Smooth muscle cell (in vitro differentiated cells): ENCODE measurements at regions not wholly inside any gene's neighbourhood (a gene's known extent, or its start where the extent isn't known, plus 50 kb on each side); places are given as distances from the start of the nearest gene placed in this dataset.

Source experiments
- DNase-seq: peaks from one replicate; lab custom pipeline; 2025; ENCODE audit not compliant: unreplicated experiment; lab: John Stamatoyannopoulos, UW
- H2AFZ ChIP-seq: fragments of 200-600 bp; sonication (generic); 2 replicates; pipeline ENCODE4 v1.6.0; 2016; ENCODE audit warnings: antibody characterized with exemption, low read depth, mild to moderate bottlenecking
- H3F3A ChIP-seq: fragments of 200-600 bp; sonication (generic); 2 replicates; pipeline ENCODE4 v1.6.0; 2017; ENCODE audit warnings: antibody characterized with exemption, low read depth
- H3K27ac ChIP-seq: fragments of 200-600 bp; sonication (generic); 2 replicates; pipeline ENCODE4 v1.5.1; 2016; ENCODE audit warnings: low read depth, mild to moderate bottlenecking
- H3K27me3 ChIP-seq: fragments of 200-600 bp; sonication (generic); 2 replicates; pipeline ENCODE4 v1.6.1; 2016; ENCODE audit warnings: low read depth, mild to moderate bottlenecking
- H3K36me3 ChIP-seq: fragments of 200-600 bp; sonication (generic); 2 replicates; pipeline ENCODE4 v1.5.1; 2016; ENCODE audit warnings: low read depth
- H3K4me1 ChIP-seq: fragments of 200-600 bp; sonication (generic); 2 replicates; pipeline ENCODE4 v1.5.1; 2016; ENCODE audit warnings: low read depth
- H3K4me2 ChIP-seq: fragments of 200-600 bp; sonication (generic); 2 replicates; pipeline ENCODE4 v1.6.0; 2016; ENCODE audit warnings: mild to moderate bottlenecking
- H3K4me3 ChIP-seq: fragments of 200-600 bp; sonication (generic); 2 replicates; pipeline ENCODE4 v1.5.1; 2016; ENCODE audit warnings: mild to moderate bottlenecking
- H3K79me2 ChIP-seq: fragments of 200-600 bp; sonication (generic); 2 replicates; pipeline ENCODE4 v1.6.0; 2016; ENCODE audit warnings: low read depth, mild to moderate bottlenecking
- H3K9ac ChIP-seq: fragments of 200-600 bp; sonication (generic); 2 replicates; pipeline ENCODE4 v1.6.0; 2016; ENCODE audit warnings: low read depth
- H3K9me3 ChIP-seq: fragments of 200-600 bp; sonication (generic); replicated peaks from 2 replicates; pipeline ENCODE4 v1.5.1; 2016; ENCODE audit warnings: low read depth
- H4K20me1 ChIP-seq: fragments of 200-600 bp; sonication (generic); 2 replicates; pipeline ENCODE4 v1.6.0; 2016; ENCODE audit warnings: low read depth
- CTCF ChIP-seq: fragments of 200-600 bp; sonication (generic); IDR thresholded peaks from 2 replicates; pipeline ENCODE4 v1.5.1; 2017; ENCODE audit warnings: borderline replicate concordance, mild to moderate bottlenecking, antibody characterized with exemption; ENCODE audit not compliant: insufficient read depth, poor library complexity, severe bottlenecking
- WGBS: methylation state at CpG from one replicate; pipeline ENCODE4 v1.1.7; 2016; ENCODE audit warnings: low lambda C conversion rate; 5-methylcytosine and 5-hydroxymethylcytosine counted together

- no peak overlapping the region for H2AFZ ChIP-seq
- H3F3A ChIP-seq: peaks cover 5% of the 10 kb centered on the region
- H3K4me2 ChIP-seq: no peak overlapping the region
- no peak overlapping the region for H3K27ac ChIP-seq
- H3K9ac ChIP-seq: no peak overlapping the region
- H3K36me3 ChIP-seq: no peaks in the 10 kb centered on the region
- no peaks in the 10 kb centered on the region for H3K4me1 ChIP-seq
- no peak for TF ChIP-seq CTCF
- H3K79me2 ChIP-seq: no peaks in the 10 kb centered on the region
- H4K20me1 ChIP-seq: no peaks in the 10 kb centered on the region
- 98% methylated on average over 2 of the region's 2 CpGs for WGBS
- no peaks in the 10 kb centered on the region for H3K9me3 ChIP-seq
- no peak overlapping the region for H3K4me3 ChIP-seq
- DNase-seq: no peak
- no peaks in the 10 kb centered on the region for H3K27me3 ChIP-seq
These were observed 292.0 kb upstream of the NECTIN3 start for GRCh38 chr3:110779581-110779980.

- no peak overlapping the region for H3K4me3 ChIP-seq
- no peak overlapping the region for H3K9ac ChIP-seq
- no peak for TF ChIP-seq CTCF
- H3K4me1 ChIP-seq: no peaks in the 10 kb centered on the region
- no peaks in the 10 kb centered on the region for H3K27me3 ChIP-seq
- no peaks in the 10 kb centered on the region for H3K36me3 ChIP-seq
- no peak overlapping the region for H3K27ac ChIP-seq
- no peaks in the 10 kb centered on the region for H3K9me3 ChIP-seq
- no peaks in the 10 kb centered on the region for H4K20me1 ChIP-seq
- no peaks in the 10 kb centered on the region for H3K79me2 ChIP-seq
- H3K4me2 ChIP-seq: no peak overlapping the region
- no peak for DNase-seq
- H3F3A ChIP-seq: no peaks in the 10 kb centered on the region
- WGBS: 94% methylated on average over 3 of the region's 3 CpGs
- H2AFZ ChIP-seq: no peak overlapping the region
These were observed 288.1 kb upstream of the NECTIN3 start for GRCh38 chr3:110783541-110783940.

- Histone ChIP-seq H2AFZ (no peak overlapping the region), H3K4me2 (no peak overlapping the region)
These were observed 282.8 kb upstream of the NECTIN3 start for GRCh38 chr3:110788794-110789193.

More at GRCh38 chr3:110788794-110789193, 282.8 kb upstream of the NECTIN3 start:
- no peak for TF ChIP-seq CTCF
- no peak overlapping the region for H3K27ac ChIP-seq
- H3K27me3 ChIP-seq: no peaks in the 10 kb centered on the region
- H4K20me1 ChIP-seq: no peaks in the 10 kb centered on the region
- 96% methylated on average over 1 of the region's 1 CpG for WGBS
- H3F3A ChIP-seq: peaks cover 4% of the 10 kb centered on the region
- no peak overlapping the region for H3K9ac ChIP-seq
- DNase-seq: no peak
- H3K9me3 ChIP-seq: no peaks in the 10 kb centered on the region
- H3K36me3 ChIP-seq: no peaks in the 10 kb centered on the region
- no peaks in the 10 kb centered on the region for H3K79me2 ChIP-seq
- H3K4me1 ChIP-seq: no peaks in the 10 kb centered on the region
- no peak overlapping the region for H3K4me3 ChIP-seq
